Left cardiac atrium (tissue), 4 donors: ENCODE measurements at regions not wholly inside any gene's neighbourhood (a gene's known extent, or its start where the extent isn't known, plus 50 kb on each side); places are given as distances from the start of the nearest gene placed in this dataset.
"Not testable (repeated sequence)": the region's sequence is repeated elsewhere in the genome, so short reads cannot be mapped to it uniquely, and the experiment has no call there.

ENCODE experiments used
- ATAC-seq, 2 donors: fragments of 200-7000 bp; cut with Tn5 transposase; one replicate each; pipeline ENCODE4 v1.9.1; 2020; ENCODE audit warnings: mild to moderate bottlenecking in 2 of 2, moderate library complexity in 2 of 2
- DNase-seq: peaks from one replicate; pipeline ENCODE4 v3.0.0-alpha.2; 2020
- intact Hi-C, 2 donors: fragments of 100-400 bp; cut with DNase I; formaldehyde crosslinking; loops; one replicate each; pipeline versions ENCODE4 v1.14.1 to v1.15.1; 2022 to 2023
- donor health status: DM: no; HTN: yes; CAD: no.
- donor health status: DM: no; HTN: yes; CAD: no; lungs with severe emphysema.
- donor health status: DM: yes; HTN: yes; CAD: no.
- donor health status: Dilated cardiomyopathy.

- intact Hi-C loops: no loop called here
- DNase-seq: no peak
- ATAC-seq: no peak
These were observed 576.5 kb upstream of the EDIL3 start for GRCh38 chr5:84961193-84961592.

GRCh38 chr5:84961903-84962302 is 577.2 kb upstream of the EDIL3 start:
- ATAC-seq: no peak
- DNase-seq: no peak
- intact Hi-C loops: loop anchor here in 1 of 2 donors (1.0 kb wide), 1 partner anchor 14 kb away; no protein-coding TSS in a partner anchor

DNA sequence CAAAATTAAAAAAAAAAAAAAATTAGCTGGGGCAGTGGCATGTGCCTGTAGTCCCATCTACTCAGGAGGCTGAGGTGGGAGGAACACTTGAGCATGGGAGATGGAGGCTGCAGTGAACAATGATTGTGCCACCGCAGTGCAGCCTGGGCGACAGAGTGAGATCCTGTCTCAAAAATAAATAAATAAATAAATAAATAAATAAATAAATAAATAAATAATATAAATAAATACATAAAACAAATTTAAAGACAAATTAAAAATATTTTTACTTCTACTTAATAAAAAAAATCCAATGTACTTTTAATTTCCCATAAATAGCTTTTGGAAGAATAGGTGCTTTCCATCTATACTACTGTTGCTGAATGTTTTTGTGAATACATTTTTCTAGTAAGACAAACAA is 598.4 kb upstream of the EDIL3 start:
- DNase-seq: no peak
- ATAC-seq: no peak

GRCh38 chr5:84985148-84985547 is 600.5 kb upstream of the EDIL3 start:
- no peak for ATAC-seq
- DNase-seq: no peak
- intact Hi-C loops: no loop called here

More for the DNA sequence above, 598.4 kb upstream of the EDIL3 start:
- intact Hi-C loops: no loop called here

- DNase-seq: no peak
- ATAC-seq: no peak
- intact Hi-C loops: no loop called here
These were observed 602.0 kb upstream of the EDIL3 start for GRCh38 chr5:84986688-84987087.

GRCh38 chr5:85000671-85001070 is 616.0 kb upstream of the EDIL3 start:
- DNase-seq: no peak
- intact Hi-C loops: no loop called here
- ATAC-seq: no peak

- ATAC-seq, DNase-seq, intact Hi-C loops: not testable (repeated sequence)
These were observed 617.3 kb upstream of the EDIL3 start for GRCh38 chr5:85002026-85002425.

DNA sequence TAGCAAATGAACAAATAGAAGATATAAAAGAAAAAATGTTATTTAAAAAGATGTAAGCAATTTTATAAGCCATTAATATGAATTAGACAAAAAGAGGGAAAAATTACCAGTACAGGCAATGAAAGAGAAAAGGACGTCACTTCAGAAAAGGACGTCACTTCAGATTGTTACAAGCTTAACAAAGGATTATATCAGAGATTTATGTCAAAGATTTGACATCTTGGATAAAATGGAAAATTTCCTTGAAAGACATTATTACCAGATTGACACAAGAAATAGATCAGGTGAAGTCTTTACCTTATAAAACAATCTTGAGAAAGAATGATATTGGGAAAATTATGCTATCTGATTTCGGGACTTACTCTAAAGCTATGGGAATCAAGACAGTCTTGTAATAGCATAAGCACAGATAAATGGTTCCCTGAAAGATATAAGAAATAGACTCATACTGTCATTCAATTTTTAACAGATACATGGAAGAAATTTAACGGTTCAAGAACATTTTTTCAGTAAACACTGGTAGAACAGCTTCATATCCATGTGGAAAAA is 625.4 kb upstream of the EDIL3 start:
- DNase-seq (no peak), ATAC-seq (no peak)
- intact Hi-C loops: no loop called here

DNA sequence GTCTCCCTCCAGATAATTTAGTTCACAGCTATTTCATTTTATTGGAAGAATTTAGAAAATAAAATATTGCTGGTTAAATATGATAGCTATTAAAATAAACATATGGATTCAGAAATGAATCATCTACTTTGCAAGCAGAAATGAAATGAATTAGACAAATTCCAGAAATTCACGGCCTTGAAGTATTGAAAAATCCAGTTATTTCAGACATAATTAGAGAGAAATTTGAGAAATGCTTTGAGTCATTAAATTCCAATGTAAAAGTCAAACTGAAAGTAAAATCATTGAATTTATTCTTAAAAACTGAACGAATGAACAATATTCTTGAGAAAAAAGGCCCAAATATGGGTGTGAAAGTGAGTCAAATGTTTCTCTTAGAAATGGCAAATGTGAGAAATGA is 632.6 kb upstream of the EDIL3 start:
- no peak for DNase-seq
- ATAC-seq: no peak
- intact Hi-C loops: no loop called here

DNA sequence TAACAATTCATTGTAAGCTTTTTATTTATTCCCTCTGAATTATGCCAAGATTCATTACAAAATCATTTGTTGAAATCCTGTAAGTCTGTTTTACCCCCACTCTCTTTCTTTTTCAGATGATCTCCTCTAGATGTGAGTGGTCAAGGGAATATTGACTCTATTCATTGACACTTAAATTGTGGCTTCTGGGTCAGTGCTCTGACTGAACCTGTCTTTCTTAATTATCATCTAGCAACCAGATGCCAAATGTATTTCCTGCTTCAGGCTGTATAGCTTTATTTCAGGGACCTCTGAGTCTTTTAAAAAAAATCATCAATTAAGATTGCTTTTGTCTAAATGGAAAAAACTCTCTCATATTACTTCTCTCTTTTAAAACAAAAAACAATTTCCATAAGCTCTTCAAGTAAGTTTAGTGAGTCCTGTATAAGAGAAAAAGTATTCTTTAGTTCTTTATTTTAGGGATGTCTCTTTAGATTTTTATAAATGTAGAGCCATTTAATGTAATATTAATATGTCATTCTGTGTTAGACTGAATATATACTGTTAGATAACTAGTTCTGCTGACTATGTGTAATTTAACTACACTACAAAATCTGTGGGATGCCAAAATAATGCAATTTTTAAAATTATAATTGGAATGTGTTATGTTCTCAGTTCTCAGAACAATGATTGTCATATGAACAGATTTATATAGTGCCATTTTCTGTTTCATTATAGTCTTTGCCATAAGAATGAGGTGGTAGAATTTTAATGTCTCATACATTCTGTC is 645.8 kb upstream of the EDIL3 start:
- intact Hi-C loops: no loop called here
- ATAC-seq (no peak), DNase-seq (no peak)

GRCh38 chr5:85049020-85049419 is 664.3 kb upstream of the EDIL3 start:
- ATAC-seq: peak; percentile 44 to 53
- intact Hi-C loops: loop anchor here in 1 of 2 donors (5.0 to 10.0 kb wide), 2 partner anchors 777 to 1124 kb away; no protein-coding TSS in a partner anchor

DNA sequence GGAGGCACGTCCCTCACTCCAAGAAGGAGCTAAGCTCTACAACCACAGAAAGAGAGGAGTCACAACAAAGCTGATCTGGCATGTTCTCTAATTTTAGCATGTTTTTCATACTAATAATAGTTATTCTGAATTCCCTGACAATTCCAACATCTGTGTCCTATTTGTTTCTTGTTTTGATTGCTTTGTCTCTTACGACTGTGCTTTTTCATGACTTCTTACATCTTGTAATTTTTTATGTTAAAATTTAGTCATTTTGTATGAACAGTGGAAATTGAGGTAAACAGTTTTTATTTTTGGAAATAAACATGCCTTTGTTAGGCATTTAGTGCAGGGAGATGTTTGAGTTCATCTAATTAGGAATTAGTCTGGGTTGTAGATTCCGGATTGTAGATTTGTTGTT is 668.1 kb upstream of the EDIL3 start:
- intact Hi-C loops: no loop called here
- ATAC-seq (no peak), DNase-seq (no peak)

More at GRCh38 chr5:85049020-85049419, 664.3 kb upstream of the EDIL3 start:
- DNase-seq: no peak

GRCh38 chr5:85069659-85070640 is 685.3 kb upstream of the EDIL3 start:
- ATAC-seq: no peak
- DNase-seq: no peak

GRCh38 chr5:85077581-85077980 is 692.9 kb upstream of the EDIL3 start:
- no peak for DNase-seq
- no peak for ATAC-seq
- intact Hi-C loops: no loop called here

More at GRCh38 chr5:85069659-85070640, 685.3 kb upstream of the EDIL3 start:
- intact Hi-C loops: no loop called here

DNA sequence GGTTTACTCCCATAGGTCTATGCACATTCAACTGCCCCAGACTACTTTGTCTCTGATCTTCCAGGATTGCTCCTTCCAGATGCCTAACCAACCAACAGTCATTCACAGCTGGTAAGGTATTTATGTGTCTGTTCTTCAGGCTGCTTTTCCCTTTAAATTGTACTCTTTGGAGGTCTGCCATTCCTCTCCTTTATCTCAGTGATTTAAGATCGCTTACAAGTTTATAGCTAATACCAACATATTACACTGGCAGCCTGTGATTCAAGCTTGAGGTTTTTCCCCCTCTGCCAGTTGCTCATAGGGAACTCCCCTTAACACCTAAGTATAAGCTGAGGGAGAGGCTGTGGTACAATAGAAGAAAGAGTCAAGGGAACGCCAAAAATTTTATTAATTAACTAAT is 711.7 kb upstream of the EDIL3 start:
- intact Hi-C loops: no loop called here
- ATAC-seq (no peak), DNase-seq (no peak)

DNA sequence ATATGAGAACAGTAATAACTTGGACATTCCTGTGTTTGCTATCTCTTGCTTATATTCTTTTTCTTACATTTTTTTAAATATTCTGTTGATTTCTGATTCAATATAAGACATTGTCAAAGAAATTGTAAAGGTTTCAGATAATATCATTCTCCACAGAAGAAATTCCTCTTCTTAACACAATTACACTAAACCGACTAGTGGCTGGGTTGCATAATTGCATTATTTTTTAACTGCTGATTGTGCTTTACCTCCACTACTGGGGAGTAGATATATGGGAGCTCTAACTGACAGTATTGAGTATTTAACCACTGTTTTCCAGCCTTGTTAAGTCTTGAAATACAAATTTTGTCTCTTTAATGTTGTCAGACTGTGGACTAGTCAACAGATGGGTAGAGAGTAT is 723.8 kb upstream of the EDIL3 start:
- DNase-seq (no peak), ATAC-seq (no peak)
- intact Hi-C loops: no loop called here

GRCh38 chr5:85109616-85110015 is 724.9 kb upstream of the EDIL3 start:
- intact Hi-C loops: no loop called here
- ATAC-seq (no peak), DNase-seq (no peak)

- ATAC-seq (no peak), DNase-seq (no peak)
- intact Hi-C loops: no loop called here
These were observed 747.6 kb upstream of the EDIL3 start for GRCh38 chr5:85132269-85132668.

DNA sequence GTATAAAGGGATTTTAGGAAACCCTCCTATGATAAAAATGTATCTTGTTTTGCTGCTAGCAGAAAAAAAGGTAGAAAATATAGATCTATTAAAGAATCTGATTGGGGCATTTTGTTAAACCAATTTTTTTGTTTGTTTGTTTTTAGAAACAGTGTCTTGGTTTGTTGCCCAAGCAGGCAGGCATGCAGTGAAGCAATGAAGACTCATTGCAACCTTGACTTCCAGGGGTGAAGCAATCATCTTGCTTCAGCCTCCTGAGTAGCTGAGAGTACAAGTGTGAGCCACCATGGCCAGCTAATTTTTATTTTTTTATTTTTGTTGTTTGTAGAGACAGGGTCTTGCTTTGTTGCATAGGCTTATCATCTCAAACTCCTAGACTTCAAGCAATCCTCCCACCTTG is 755.8 kb upstream of the EDIL3 start:
- DNase-seq (no peak), ATAC-seq (no peak)
- intact Hi-C loops: no loop called here

GRCh38 chr5:85143138-85143537 is 758.5 kb upstream of the EDIL3 start:
- DNase-seq (no peak), ATAC-seq (no peak)
- intact Hi-C loops: no loop called here
